HG02642 (cell line): ENCODE measurements at regions not wholly inside any gene's neighbourhood (a gene's known extent, or its start where the extent isn't known, plus 50 kb on each side); places are given as distances from the start of the nearest gene placed in this dataset.
"Not testable (repeated sequence)": the region's sequence is repeated elsewhere in the genome, so short reads cannot be mapped to it uniquely, and the experiment has no call there.

Source experiments
- ATAC-seq: cut with Tn5 transposase; IDR thresholded peaks from one replicate; pipeline ENCODE4 v1.9.1; 2021; ENCODE audit warnings: mild to moderate bottlenecking; ENCODE audit not compliant: unreplicated experiment, poor library complexity

- ATAC-seq = no peak
Measured at GRCh38 chr6:19691465-19692167, 145.6 kb upstream of the ID4 start.

- ATAC-seq = no peak
Measured at GRCh38 chr6:19692506-19693298, 144.5 kb upstream of the ID4 start.

- ATAC-seq = no peak
Measured at GRCh38 chr6:19694697-19695096, 142.5 kb upstream of the ID4 start.

GRCh38 chr6:19697744-19698290 is 139.4 kb upstream of the ID4 start:
- ATAC-seq = no peak

GRCh38 chr6:19699932-19700331 is 137.2 kb upstream of the ID4 start:
- no peak for ATAC-seq

GRCh38 chr6:19705606-19706005 is 131.6 kb upstream of the ID4 start:
- no peak for ATAC-seq

GRCh38 chr6:19712012-19712688 is 125.0 kb upstream of the ID4 start:
- ATAC-seq = no peak

- no peak for ATAC-seq
Measured at GRCh38 chr6:19712998-19713397, 124.2 kb upstream of the ID4 start.

GRCh38 chr6:19713411-19713810 is 123.8 kb upstream of the ID4 start:
- ATAC-seq = no peak

GRCh38 chr6:19713984-19714383 is 123.2 kb upstream of the ID4 start:
- no peak for ATAC-seq

- no peak for ATAC-seq
Measured at GRCh38 chr6:19714434-19715166, 122.6 kb upstream of the ID4 start.

- no peak for ATAC-seq
Measured at GRCh38 chr6:19715167-19715551, 122.0 kb upstream of the ID4 start.

- ATAC-seq = no peak
Measured at GRCh38 chr6:19719691-19720128, 117.5 kb upstream of the ID4 start.

GRCh38 chr6:19721766-19722377 is 115.3 kb upstream of the ID4 start:
- no peak for ATAC-seq

GRCh38 chr6:19722999-19723398 is 114.2 kb upstream of the ID4 start:
- no peak for ATAC-seq

GRCh38 chr6:19723545-19723944 is 113.6 kb upstream of the ID4 start:
- ATAC-seq = no peak

GRCh38 chr6:19725436-19725835 is 111.7 kb upstream of the ID4 start:
- not testable (repeated sequence) for ATAC-seq

- ATAC-seq = no peak
Measured at GRCh38 chr6:19731282-19731681, 105.9 kb upstream of the ID4 start.

- no peak for ATAC-seq
Measured at GRCh38 chr6:19734061-19734460, 103.1 kb upstream of the ID4 start.

GRCh38 chr6:19734519-19734918 is 102.7 kb upstream of the ID4 start:
- no peak for ATAC-seq
